T-helper 1 cell (primary cell): ENCODE measurements at regions not wholly inside any gene's neighbourhood (a gene's known extent, or its start where the extent isn't known, plus 50 kb on each side); places are given as distances from the start of the nearest gene placed in this dataset.
"Not testable (repeated sequence)": the region's sequence is repeated elsewhere in the genome, so short reads cannot be mapped to it uniquely, and the experiment has no call there.

ENCODE experiments used
- DNase-seq, 5 donors: peaks; one replicate each; pipeline ENCODE4 v3.0.0-alpha.2; 2012 to 2020

DNA sequence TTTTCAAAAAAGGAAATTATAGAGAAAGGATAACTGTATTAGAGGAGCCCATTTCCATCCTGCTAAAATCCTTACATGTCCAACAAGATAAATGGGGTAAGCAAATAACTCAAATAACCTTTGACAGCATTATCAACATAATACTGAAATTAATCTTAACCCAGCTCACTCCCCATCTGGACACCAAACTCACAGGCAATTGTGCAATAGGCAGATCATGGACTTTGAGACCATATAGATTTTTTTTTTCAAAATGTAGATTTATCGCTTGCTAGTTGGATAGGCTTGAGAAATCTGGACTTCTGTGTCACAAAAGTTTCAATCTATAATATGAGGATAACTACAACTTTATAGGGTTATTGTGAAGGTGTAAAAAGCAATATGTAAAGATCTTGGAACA lies 134.4 kb upstream of the ASCC3 start:
- DNase-seq = no peak

DNA sequence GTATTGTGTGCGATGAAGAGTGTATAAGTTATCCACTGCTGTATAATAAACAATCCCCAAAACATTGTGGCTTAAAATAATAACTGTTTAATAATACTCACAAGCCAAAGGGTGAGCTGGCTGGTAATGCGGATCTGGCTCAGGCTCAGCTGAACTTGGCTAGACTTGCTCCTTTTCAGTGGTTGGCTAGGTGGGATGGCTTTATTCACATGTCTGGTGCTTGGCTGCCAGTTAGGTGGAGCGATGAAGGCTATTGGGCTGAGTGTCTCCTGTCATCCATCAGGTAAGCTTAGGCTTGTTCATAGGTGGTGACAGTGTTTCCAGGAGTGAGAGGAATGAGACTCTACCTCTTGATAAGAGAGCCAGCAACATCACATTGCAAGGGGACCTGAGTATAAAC lies 135.0 kb upstream of the ASCC3 start:
- DNase-seq = no peak

DNA sequence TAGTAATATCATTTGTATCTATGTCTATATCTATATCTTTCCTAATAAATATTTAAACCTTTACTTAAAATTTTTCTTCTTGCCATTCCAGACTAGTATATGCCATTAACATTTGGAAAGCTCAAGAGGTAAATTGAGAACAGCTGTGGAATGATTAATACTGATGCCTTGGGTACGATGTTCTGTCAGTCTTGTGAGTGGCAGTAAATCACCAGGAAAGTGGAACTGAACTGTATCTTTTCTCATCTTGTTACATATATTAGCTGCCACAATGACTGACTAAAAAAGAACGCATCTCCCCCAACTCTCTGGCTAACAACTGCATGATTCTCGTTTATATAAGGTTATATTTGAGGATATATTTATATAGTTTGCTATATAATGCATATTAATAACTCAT lies 137.0 kb upstream of the ASCC3 start:
- no peak for DNase-seq

- DNase-seq = no peak
Observed at GRCh38 chr6:101021504-101021903, 140.4 kb upstream of the ASCC3 start.

DNA sequence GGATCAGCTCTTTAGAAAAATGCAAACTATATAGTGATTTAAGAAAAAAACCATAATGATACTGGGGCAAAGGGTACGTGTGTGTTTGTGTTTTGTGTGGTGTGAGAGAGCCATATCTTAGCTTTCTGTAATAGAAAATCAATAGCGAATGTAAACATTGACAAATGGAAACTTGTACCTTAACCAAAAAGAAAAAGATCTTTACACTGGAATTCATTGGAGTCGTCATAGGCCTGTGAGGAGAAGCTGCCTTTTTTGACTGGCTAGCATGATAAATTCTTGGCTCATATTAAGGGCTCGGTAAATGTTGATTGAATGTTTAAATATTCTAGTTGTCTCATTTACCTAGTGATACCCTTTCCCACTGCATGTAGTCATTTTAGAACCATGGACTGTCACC lies 161.8 kb upstream of the ASCC3 start:
- no peak for DNase-seq

GRCh38 chr6:101058296-101058695 lies 177.2 kb upstream of the ASCC3 start:
- DNase-seq = no peak

DNA sequence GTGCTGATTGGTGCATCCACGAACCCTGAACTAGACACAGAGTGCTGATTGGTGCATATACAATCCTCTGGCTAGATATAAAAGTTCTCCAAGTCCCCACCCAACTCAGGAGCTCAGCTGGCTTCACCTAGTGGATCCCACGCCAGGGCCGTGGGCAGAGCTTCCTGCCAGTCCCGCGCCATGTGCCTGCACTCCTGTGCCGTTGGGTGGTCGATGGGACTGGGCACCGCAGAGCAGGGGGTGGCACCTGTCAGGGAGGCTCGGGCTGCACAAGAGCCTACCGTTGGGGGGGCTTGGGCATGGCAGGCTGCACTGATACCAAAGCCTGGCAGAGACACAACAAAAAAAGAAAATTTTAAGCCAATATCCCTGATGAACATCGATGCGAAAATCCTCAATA lies 185.4 kb upstream of the ASCC3 start:
- DNase-seq = no peak

DNA sequence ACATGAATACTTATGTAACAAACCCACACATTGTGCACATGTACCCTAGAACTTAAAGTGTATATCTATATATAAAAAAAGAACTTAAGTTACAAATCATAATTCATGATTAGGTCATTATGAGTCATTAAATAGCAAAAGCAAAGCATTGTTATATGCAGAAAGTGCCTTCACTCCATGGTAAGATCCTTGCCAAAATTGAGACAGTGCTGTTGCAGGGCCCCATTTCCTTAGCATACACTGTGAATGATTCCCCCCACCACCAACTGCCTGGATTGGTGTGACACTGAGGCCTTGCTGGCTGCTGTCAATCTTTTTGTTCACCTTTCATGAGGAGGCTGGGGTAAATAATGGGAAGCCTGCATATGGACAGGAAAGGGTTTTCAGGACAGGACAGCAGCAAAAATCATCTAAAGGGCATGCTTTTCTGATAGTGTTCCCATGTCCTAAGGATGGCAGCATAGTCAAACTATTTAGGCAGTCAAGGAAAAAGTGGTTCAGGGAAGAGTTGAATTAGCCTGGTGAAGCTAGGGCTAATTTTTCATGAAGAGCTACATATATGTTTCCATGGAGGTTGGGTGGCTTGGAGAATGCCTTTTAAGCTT lies 188.2 kb upstream of the ASCC3 start:
- no peak for DNase-seq

GRCh38 chr6:101070044-101070608 lies 189.0 kb upstream of the ASCC3 start:
- DNase-seq = no peak

DNA sequence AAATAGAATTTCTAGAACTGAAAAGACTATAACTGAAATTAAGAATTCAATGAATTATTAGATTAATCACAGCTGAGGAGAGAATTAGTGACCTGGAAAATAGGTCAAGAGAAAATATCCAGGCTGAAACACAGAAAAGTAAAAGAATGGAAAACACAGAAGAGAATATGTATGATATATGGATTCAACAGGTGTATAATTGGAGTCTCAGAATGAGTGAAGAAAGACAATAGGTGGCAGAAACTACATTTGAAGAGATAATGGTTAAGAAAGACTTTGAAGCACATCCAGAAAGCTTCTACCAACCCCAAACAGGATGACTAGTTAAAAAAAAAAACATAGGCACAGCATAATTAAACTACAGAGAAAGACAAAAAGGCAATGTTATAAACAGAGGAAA lies 196.2 kb upstream of the ASCC3 start:
- no peak for DNase-seq

DNA sequence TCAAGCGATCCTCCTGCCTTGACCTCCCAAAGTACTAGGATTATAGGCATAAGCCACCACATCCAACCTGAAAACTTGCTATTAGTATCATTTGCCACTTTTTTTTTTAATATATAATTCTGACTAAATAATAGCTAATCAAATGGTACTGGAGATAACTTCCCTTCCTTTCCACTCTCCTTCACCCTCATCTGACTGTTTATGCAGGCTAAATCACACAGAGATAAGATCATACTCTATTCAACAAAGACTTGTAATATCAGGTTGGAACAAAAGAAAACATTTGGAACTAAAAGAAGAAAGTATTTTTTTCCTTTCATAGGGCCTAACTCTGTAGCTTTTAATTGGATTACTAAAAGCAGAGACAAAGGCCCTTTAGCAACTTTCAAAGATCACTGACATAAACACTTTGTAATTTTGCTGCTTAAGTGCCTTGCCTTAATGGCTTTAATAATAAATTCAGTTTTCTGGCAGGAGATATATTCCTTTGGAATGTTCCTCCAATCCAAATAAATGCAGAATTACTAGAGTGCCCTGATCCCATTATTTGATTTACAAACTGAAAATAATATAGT lies 198.7 kb upstream of the ASCC3 start:
- no peak for DNase-seq

DNA sequence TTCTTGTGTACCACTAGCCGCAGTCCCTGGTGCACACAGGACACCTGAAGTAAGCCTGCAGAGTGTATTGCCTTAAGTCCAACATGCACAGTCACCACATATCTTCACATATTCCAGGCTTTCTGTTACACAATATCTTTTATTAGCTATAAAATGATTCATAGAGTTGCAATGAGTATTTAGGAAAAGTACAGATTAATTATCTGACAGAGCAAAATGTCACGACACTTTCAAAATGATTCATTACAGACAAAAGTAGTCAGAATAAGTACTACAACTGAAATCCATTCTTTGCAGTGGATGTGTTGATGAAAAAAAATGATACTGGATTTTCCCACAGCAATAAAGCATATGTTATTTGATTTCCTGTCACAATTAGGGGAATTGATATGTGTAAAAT lies 199.5 kb upstream of the ASCC3 start:
- DNase-seq = no peak

GRCh38 chr6:101083533-101084175 lies 202.5 kb upstream of the ASCC3 start:
- no peak for DNase-seq

GRCh38 chr6:101085327-101085726 lies 204.2 kb upstream of the ASCC3 start:
- DNase-seq = no peak

DNA sequence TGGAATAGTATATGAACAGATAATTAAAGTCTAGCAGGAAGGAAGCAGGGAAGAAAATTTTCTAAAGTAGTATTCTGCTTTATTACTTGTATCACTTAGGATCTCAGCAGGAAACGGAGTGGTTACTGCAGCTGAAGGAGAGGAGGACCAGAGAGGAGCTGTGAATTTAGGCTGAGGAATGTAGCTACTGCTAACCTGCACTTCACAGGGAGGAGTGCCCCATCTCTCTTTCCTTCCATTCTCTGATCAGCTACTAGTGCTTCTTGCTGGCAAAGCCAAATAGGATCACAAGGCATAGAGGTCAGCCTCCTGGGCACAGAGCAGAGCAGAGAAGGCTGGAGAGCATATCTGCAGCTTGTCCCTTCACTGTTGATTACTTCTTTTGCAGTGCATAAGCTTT lies 205.3 kb upstream of the ASCC3 start:
- DNase-seq = no peak

DNA sequence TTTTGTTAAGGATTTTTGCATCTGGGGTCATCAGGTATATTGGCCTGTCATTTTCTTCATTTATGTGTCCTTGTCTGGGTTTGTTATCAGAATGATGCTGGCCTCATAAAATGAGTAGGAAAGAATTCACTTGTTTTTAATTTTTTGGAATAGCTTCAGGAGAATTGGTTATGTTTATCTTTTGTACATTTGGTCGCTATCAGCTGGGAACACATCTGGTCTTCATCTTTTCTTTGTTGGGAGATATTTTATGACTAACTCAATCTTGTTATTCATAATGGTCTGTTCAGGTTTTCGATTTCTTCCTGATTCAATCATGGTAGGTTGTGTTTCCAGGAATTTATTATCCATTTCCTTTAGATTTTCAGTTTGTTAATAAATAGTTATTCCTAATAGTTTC lies 207.5 kb upstream of the ASCC3 start:
- DNase-seq = no peak

DNA sequence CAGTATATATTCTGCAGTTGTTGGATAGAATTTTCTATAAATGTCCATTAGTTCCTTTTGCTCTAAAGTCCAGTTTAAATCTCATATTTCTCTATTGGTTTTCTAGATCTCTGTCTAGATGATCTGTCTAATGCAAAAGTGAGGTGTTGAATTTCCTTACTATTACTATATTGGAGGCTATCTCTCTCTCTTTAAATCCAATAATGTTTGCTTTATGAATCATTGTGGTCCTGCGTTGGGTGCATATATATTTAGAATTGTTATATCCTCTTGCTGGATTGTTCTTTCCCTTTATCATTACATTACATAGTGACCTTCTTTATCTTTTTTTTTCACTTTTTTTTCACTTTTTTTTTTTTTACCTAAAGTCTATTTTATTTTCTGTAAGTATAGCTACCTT lies 208.5 kb upstream of the ASCC3 start:
- no peak for DNase-seq

- DNase-seq = no peak
Observed at GRCh38 chr6:101090281-101090680, 209.2 kb upstream of the ASCC3 start.

DNA sequence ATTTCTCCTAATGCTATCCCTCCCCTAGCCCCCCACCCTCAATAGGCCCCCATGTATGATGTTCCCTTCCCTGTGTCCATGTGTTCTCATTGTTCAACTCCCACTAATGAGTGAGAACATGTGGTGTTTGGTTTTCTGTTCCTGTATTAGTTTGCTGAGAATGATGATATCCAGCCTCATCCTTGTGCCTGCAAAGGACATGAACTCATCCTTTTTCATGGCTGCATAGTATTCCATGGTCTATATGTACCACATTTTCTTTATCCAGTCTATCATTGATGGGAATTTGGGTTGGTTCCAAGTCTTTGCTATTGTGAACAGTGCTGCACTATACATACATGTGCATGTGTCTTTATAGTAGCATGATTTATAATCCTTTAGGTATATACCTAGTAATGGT lies 217.5 kb upstream of the ASCC3 start:
- DNase-seq = not testable (repeated sequence)

GRCh38 chr6:101102702-101103101 lies 221.6 kb upstream of the ASCC3 start:
- DNase-seq = no peak

GRCh38 chr6:101108286-101108685 lies 227.2 kb upstream of the ASCC3 start:
- DNase-seq = no peak

DNA sequence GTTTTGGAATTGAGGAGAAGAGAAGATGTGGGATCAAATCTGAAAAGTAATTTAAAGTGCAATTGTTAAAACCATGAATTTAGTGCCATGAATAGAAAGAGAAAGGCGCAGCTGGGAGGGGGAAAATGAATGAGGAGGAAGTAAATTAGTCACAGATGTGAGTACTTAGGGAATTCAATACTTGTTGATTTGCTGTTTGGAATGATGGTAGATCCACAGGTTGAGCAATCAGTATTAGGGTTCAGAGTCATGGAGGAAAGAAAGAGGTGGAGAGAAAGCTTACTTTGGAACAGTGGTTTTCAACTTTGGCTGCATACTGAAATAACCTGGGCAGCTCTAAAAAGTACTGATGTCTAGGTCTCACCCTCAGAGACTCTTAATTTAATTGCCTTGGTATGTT lies 229.7 kb upstream of the ASCC3 start:
- no peak for DNase-seq

GRCh38 chr6:101113468-101114260 lies 232.5 kb upstream of the ASCC3 start:
- DNase-seq = no peak

DNA sequence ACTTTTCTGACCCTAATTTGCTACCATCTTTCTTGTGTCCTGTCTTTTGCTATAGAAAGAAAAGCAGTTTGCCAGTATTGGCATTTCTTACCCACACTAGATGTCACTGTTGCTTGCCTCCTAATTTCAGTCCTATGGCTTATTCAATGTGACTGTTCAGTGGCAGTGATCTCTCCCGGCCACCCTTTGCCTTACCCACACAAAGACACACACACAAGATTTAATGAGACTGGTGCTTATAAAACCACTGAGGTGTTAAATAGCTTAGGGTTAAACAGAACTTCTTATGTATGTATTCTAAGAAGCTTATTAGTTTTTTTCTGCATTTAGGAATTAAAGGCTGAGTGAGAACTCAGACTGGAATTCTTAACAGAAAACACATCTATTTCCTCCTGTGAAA lies 233.6 kb upstream of the ASCC3 start:
- no peak for DNase-seq
